Neural progenitor cell (in vitro differentiated cells): ENCODE measurements at regions not wholly inside any gene's neighbourhood (a gene's known extent, or its start where the extent isn't known, plus 50 kb on each side); places are given as distances from the start of the nearest gene placed in this dataset.

Experiments used
- CTCF ChIP-seq: fragments of 200-600 bp; sonication (generic); IDR thresholded peaks from 2 replicates; pipeline ENCODE4 v1.5.1; 2017; ENCODE audit warnings: antibody characterized with exemption, mild to moderate bottlenecking
- EZH2 ChIP-seq: fragments of 200-600 bp; sonication (generic); IDR thresholded peaks from 2 replicates; pipeline ENCODE4 v1.6.1; 2017; ENCODE audit warnings: antibody characterized with exemption, mild to moderate bottlenecking, moderate library complexity
- EZH2phosphoT487 ChIP-seq: fragments of 200-600 bp; sonication (generic); IDR thresholded peaks from 2 replicates; pipeline ENCODE4 v1.6.1; 2017; ENCODE audit warnings: antibody characterized with exemption

DNA sequence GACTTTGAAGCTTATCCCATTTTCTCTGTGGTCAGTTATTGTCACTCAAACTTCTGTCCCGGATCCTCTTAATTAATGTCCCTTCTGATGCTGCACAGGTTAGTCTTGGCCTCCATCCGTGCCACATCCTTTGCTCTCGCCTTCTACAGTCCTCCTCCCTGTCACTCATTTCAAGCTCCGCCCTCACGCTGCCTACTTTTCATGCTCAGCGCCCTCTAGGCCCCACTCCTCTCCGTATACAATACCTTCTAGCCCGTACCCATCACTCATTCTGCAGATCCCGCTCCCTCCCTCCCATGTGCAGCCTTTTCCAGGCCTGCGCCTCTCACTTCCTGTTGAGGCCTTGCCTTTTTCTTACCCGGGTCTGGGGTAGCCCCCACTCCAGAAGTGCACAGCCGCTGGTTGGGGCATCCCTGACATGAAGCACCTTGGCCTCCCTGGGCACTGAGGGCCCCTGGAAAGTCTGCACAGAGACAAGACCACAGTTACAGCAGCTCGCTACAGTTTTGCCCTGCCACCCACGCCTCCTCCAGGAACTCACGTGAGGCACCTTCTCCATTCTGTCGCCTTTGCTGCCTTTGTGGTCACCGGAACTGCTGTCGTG, 88.5 kb upstream of the SLC25A48 start:
- TF ChIP-seq CTCF (no peak), EZH2 (no peak), EZH2phosphoT487 (no peak)
